ENCODE measurements at regions not wholly inside any gene's neighbourhood (a gene's known extent, or its start where the extent isn't known, plus 50 kb on each side); places are given as distances from the start of the nearest gene placed in this dataset.
"Not testable (repeated sequence)": the region's sequence is repeated elsewhere in the genome, so short reads cannot be mapped to it uniquely, and the experiment has no call there.

DNA sequence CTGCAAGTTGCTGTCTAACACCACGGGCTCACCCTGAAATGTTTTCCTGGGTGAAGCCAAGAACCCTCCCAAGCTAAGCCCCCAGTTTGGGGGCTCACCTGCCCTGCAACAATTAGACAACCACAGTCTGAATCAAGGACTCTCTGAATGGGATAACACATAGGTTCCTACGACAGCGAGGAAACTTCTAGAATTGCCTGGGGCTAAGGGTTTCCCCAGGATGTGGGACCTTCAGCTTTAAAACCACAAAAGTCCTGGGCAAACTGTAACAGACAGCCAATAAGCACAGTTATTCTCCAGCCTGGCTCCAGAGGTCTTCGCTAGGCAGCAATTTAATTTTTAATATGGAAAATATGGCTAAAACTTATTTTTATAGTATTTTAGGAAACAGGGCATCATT, 162.6 kb downstream of the PRKX start:
- no peak for DNase-seq

DNA sequence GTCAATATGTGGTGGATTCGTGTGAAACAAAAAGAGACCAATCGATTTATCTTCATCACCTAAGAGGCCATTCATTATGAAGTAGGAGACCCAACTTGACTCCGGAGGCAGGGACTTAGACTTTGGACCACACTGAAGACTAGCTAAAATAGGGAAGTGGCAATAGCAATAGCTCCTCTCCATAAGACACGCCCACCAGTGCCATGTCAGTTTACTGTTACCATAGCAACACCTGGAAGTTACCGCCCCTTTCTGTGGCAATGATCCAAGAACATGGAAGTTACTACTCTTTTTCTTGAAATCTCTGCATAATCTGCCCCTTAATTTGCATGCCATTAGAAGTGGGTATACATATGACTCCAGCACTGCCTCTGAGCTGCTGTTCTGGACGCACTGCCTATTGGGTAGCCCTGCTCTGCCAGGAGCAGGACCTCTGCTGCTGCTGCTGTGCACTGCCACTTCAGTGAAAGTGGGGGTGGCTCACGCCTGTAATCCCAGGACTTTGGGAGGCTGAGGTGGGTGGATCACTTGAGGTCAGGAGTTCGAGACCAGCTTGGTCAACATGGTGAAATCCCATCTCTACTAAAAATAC, 163.2 kb downstream of the PRKX start:
- peak; percentile 19 for DNase-seq

DNA sequence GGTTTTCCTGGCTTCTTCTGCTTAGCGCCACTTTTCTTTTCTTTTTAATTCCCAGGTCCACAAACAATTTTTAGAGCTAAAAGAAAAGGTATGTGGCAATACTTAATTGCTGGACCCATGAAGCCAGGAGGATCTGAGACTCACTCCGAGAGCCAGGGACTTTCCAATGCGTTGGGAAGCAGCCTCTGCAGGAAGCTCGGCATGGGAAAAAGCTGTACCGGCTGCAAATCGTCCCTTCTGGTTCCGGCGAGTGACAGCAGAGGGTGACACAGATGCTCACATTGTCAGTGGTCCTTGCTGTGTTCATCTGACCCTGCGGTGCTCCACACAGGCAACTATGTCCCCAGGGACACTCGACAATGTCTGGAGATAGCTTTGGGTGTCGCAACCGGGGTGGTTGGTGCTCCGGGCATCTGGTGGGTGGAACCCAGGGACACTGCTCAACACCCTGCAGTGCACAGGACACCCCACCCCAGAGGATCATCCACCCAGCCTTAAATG, 164.0 kb downstream of the PRKX start:
- peak; percentile 47 for DNase-seq

DNA sequence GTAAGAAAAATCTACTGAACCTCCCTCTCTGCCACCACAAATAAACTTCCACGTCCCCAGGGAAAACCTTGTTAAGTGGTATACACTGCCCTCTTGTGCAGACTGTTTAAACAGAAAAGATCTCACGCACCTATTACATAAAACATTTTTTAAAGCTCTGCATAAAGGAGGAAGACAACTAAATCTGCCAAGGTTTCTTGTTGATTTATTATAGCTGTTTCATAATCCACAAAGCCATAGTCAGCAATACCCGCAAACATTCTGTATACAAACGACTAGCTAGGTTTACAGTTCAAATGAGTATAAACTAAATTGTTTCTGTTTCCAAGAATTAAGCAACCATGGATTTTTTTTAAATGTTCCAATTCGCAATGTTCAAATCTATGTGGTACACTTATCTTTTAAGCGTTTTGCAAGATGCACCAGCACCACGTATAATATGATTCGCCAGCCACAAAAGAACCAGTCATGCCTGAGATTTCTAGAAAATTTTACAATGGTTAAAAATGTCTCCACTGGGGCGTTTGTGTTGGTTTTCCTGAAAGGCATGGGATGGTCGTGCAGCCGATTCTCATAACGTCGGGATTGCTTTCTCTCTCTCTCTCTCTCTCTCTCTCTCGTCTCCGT, 164.6 kb downstream of the PRKX start:
- DNase-seq: peak; percentile 60

GRCh38 chrX:3545901-3546300, 167.5 kb downstream of the PRKX start:
- no peak for DNase-seq

GRCh38 chrX:3541336-3541735, 172.1 kb downstream of the PRKX start:
- no peak for DNase-seq

- no peak for DNase-seq
These were observed 173.3 kb downstream of the PRKX start for GRCh38 chrX:3540105-3540504.

- DNase-seq: no peak
These were observed 180.8 kb downstream of the PRKX start for GRCh38 chrX:3532581-3533085.

- not testable (repeated sequence) for DNase-seq
These were observed 182.0 kb downstream of the PRKX start for GRCh38 chrX:3531435-3531834.

DNA sequence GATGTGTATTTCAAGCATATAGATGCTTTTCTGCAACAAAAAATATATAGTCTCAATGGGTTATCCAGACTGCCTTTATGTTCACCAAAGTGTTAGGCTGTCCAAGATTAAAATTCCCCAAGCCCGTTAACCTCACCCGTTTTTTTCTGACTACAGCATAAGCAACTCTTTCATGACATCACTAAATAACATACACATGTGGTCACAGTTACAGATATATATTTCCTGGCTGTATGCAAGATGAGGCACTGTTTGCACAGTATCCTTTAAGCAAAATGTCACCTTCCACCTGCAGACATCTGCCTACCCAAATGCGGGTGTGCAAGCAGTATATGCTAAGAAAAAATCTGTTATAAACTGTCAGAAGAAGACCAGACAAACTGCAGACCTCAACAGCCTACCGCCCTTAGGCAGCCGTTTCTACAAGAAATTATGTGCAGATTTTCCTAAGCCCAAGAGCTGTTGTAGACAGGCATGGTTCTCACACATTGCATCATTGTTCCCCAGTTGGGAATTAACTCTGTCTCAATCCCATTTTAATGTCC, 183.1 kb upstream of the MXRA5 start:
- DNase-seq: no peak

DNA sequence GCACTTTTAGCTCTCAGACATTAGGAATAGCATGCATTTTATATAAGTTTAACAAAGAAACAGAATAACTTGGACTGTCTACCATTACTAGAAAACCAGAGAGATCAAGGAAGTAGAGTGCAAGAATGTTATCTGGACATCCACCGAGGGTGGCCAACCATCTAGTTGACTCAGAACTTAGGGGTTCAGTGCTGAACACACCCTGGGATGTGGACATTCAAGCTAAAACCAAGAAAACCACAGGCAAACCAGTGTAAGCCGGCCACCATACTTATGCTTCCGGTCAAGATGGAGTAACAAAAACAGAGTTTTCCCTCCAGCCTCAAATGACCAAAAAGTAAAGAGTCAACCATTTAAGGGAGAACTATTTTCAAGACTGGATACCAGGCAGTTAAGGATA, 181.4 kb upstream of the MXRA5 start:
- DNase-seq: no peak

GRCh38 chrX:3527166-3527565, 180.7 kb upstream of the MXRA5 start:
- no peak for DNase-seq

DNA sequence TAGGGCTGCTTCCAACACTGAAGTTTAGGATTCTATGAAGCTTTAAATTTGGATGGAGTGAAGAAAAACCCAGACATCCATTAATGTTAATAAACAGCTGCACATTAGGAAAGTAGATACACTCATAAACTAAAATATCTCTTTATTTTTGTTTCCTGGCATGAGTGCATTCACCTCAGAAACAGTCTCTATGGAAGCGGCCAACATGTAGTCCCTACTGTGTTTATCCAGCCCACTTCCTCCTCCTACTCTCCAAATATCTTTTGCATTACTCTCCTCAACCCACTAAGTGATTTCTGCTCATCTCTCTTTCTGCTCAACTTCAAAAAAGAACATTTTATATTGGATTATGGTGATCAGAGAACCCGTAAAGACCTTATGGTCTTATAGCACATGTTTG, 180.3 kb upstream of the MXRA5 start:
- DNase-seq: no peak

GRCh38 chrX:3526071-3526470, 179.6 kb upstream of the MXRA5 start:
- DNase-seq: no peak

DNA sequence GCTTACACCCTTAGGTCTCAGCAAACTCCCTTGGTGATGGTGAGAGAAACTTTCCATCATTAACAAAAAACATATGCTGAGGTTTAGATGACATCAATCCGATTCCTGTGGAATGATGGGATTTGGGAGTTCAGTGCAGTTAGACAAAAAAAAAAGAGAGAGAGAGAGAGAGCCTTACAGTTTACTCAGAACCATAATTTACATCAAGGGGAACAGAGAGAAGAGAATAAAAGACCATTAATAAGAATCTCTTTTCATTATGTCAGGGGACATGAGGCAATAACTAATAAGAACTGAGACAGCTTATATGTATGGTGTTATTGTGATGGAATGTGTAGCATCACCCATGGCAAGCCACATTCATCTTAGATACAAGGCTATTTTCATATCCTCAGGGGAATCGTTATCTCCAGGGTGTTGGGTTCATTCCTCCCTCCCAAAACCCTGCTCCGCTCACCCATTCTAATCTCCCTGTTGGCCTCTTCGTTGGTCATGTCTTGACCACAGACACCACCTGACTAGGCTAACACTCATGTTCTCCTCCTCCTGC, 175.7 kb upstream of the MXRA5 start:
- DNase-seq: no peak

DNA sequence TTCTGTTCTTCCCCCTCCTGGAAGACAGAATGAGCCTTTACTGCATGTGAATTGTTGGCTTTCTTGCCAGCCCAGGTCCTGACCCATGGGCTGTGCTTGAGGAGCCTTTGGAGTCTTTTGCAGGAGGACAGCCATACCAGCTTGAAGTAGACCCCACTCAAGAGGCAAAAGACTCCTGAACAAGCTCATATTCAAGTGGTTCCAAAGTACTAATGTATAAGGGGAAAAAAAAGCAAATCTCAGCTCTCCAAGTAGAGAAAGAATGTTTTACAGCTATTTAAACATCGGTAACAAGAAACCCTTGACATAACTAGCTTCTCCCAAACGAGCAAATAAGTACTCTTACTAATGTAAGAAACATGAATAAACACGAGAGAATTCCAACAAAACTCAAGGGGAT, 174.9 kb upstream of the MXRA5 start:
- DNase-seq: no peak

DNA sequence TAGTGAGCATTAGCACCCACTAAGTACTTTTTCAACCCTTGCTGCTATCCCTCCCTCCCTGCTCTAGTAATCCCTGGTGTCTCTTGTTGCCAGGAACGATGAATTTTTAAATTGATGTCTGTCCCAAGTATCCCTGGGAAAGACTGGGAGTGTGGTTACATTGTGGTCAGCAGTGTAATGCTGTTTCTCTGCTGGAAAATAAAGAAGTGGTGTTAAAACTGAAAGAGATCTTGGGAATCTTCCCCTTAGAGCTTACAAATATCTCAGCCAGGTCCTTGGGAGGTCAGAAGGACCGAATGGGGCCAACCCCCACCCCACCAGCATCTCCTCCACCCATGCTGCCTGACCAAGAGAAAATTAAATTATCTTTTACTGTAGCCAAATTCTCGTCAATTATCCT, 174.5 kb upstream of the MXRA5 start:
- DNase-seq: no peak

GRCh38 chrX:3520458-3520857, 174.0 kb upstream of the MXRA5 start:
- no peak for DNase-seq

GRCh38 chrX:3519384-3519783, 172.9 kb upstream of the MXRA5 start:
- DNase-seq: not testable (repeated sequence)

DNA sequence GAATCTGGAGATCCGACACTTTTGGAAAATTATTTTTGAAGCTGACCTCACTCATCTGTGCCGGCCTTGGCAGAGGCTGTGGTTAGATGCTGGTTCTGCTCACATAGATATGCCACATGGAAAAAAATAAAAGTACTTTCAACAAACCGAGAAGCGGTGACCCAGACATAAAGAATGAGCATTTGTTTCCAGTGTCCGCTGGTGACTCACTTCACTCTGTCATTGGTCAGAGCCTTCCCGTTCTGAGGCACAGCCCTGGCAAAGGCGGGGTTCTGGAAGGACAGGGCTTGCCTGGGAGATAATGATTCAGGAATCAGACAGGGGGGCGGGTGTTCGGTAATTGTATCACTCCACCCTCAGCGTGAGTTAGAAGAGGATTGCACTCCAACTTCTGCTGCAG, 172.4 kb upstream of the MXRA5 start:
- DNase-seq: no peak

DNA sequence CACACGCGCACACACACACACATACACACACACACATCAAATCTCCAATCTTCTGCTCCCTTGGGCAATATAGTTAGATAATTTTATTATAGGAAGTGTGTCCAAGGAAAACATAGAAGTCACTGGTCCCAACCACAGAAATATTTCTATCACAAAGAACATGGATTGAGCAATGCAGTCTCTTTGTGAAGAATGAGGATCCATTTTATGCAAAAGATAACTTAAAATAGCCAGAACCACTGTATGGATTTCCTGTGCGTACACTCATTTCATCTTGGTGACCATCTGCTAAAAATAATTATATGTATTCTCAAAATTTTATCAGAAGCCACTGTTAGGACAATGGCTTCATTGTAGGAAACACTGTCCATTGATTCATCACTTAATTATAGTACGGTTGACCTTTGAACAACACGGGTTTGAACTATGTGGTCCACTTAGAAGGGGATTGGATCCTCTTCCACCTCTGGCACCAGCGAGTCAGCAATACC, 169.6 kb upstream of the MXRA5 start:
- DNase-seq: no peak

DNA sequence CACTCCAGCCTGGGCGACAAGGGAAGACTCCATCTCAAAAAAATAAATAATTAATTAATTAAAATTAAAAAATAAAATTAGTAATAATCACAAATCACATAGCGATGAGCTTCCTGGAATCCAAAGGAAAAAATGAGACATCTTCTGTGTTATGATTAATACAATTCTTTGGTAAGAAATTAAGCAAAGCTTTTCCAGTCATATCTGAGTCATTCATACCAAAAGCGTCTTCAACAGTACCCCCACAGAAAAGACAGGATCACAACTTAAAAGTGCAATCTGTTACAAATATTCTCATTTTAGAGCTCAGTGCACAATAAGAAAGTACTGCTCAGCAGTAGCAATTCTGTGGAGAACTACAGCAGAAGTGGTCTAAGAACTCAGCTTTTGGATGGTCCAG, 168.5 kb upstream of the MXRA5 start:
- DNase-seq: no peak

DNA sequence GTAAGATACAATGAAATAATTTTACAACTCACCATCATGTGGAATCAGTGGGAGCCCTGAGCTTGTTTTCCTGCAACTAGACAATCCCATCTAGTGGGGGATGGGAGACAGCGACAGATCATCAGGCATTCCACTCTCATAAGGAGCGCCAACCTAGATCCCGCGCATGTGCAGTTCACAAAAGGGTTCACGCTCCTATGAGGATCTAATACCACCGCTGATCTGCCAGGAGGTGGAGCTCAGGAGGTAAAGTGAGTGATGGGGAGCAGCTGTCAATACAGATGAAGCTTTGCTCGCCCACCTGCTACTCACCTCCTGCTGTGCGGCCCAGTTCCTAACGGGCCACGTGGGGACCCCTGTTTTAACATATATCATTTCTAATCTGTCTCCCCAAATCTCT, 165.7 kb upstream of the MXRA5 start:
- DNase-seq: not testable (repeated sequence)

- DNase-seq: no peak
These were observed 163.5 kb upstream of the MXRA5 start for GRCh38 chrX:3509934-3510333.

All from NCI-H345 (cell line).